Heart left ventricle (tissue), 13 donors: ENCODE measurements at regions not wholly inside any gene's neighbourhood (a gene's known extent, or its start where the extent isn't known, plus 50 kb on each side); places are given as distances from the start of the nearest gene placed in this dataset.

Experiments
- CTCF ChIP-seq, 12 donors: fragments of 200-600 bp; sonication (generic) in 4 of 12; IDR thresholded peaks; one replicate each; pipeline versions ENCODE4 v1.5.0 to v1.8.0; 2018 to 2022; ENCODE audit warnings: antibody characterized with exemption in 12 of 12, mild to moderate bottlenecking in 5 of 12
- POLR2A ChIP-seq, 2 donors: fragments of 450-650 bp; IDR thresholded peaks; one replicate each; pipeline ENCODE4 v1.6.1; 2017; ENCODE audit warnings: antibody characterized with exemption in 2 of 2, mild to moderate bottlenecking in 2 of 2, moderate library complexity in 2 of 2
- donor health status: ischemic (EF 13 %, LVEDD 7.1; RV severe dilation, severe dysfunction).
- donor health status: DM: no; HTN: yes; CAD: no.
- donor health status: DM: no; HTN: no; CAD: no.
- donor health status: ischemic (EF 25% LVEDD 6.9; RV normal size, moderate dysfunction).
- donor health status: ischemic (EF 25% LVEDD 5.7; RV mildly dilated, moderate dysfunction).
- donor health status: ischemic (EF 35%, LVEDD 5.7; RV mildly dilated, moderate dysfunction).
- donor health status: nonischemic (EF 11% LVEDD 7.7; RV severe dilation, severe dysfunction).
- donor health status: DM: yes; HTN: yes; CAD: no.
- donor health status: PGD.
- donor health status: ischemic (EF 29% LVEDD 5.4; RV normal size, mild dysfunction).
- donor health status: nonischemic (EF 23%, LVEDD 6.1; RV moderate dilation, normal function).

- no peak for TF ChIP-seq POLR2A (IDR thresholded peaks at IDR 0.05)
- TF ChIP-seq CTCF (IDR thresholded peaks at IDR 0.05) = no peak
Observed at GRCh38 chr20:6698723-6699122, 68.8 kb upstream of the BMP2 start.
